GM19023 (cell line): ENCODE measurements at regions not wholly inside any gene's neighbourhood (a gene's known extent, or its start where the extent isn't known, plus 50 kb on each side); places are given as distances from the start of the nearest gene placed in this dataset.
"Not testable (repeated sequence)": the region's sequence is repeated elsewhere in the genome, so short reads cannot be mapped to it uniquely, and the experiment has no call there.

Source experiments
- ATAC-seq: cut with Tn5 transposase; IDR thresholded peaks from one replicate; pipeline ENCODE4 v1.9.1; 2021; ENCODE audit warnings: mild to moderate bottlenecking, moderate library complexity; ENCODE audit not compliant: unreplicated experiment

GRCh38 chr5:92836855-92837755 is 743.9 kb downstream of the NR2F1-AS1 start:
- no peak for ATAC-seq

- ATAC-seq: no peak
These were observed 745.3 kb downstream of the NR2F1-AS1 start for GRCh38 chr5:92835712-92836111.

GRCh38 chr5:92823551-92823950 is 757.5 kb downstream of the NR2F1-AS1 start:
- not testable (repeated sequence) for ATAC-seq

GRCh38 chr5:92822183-92822582 is 758.8 kb downstream of the NR2F1-AS1 start:
- ATAC-seq: no peak

GRCh38 chr5:92809855-92810465 is 771.1 kb downstream of the NR2F1-AS1 start:
- ATAC-seq: no peak

- ATAC-seq: no peak
These were observed 772.5 kb downstream of the NR2F1-AS1 start for GRCh38 chr5:92808474-92808873.

GRCh38 chr5:92807085-92807484 is 773.9 kb downstream of the NR2F1-AS1 start:
- ATAC-seq: no peak

GRCh38 chr5:92805446-92805845 is 775.6 kb downstream of the NR2F1-AS1 start:
- ATAC-seq: no peak

GRCh38 chr5:92801911-92802310 is 779.1 kb downstream of the NR2F1-AS1 start:
- no peak for ATAC-seq

- ATAC-seq: no peak
These were observed 780.7 kb downstream of the NR2F1-AS1 start for GRCh38 chr5:92800365-92800764.

- ATAC-seq: no peak
These were observed 785.4 kb downstream of the NR2F1-AS1 start for GRCh38 chr5:92795633-92796032.

GRCh38 chr5:92780057-92780456 is 801.0 kb downstream of the NR2F1-AS1 start:
- ATAC-seq: no peak

- ATAC-seq: no peak
These were observed 801.5 kb downstream of the NR2F1-AS1 start for GRCh38 chr5:92779536-92779935.

GRCh38 chr5:92778261-92778660 is 802.8 kb downstream of the NR2F1-AS1 start:
- no peak for ATAC-seq

GRCh38 chr5:92777421-92777820 is 803.6 kb downstream of the NR2F1-AS1 start:
- no peak for ATAC-seq

- no peak for ATAC-seq
These were observed 805.1 kb downstream of the NR2F1-AS1 start for GRCh38 chr5:92775711-92776615.

GRCh38 chr5:92769978-92770377 is 811.0 kb downstream of the NR2F1-AS1 start:
- no peak for ATAC-seq

- ATAC-seq: no peak
These were observed 819.4 kb downstream of the NR2F1-AS1 start for GRCh38 chr5:92761585-92761984.

GRCh38 chr5:92760550-92760949 is 820.5 kb downstream of the NR2F1-AS1 start:
- ATAC-seq: no peak

GRCh38 chr5:92758552-92758951 is 822.5 kb downstream of the NR2F1-AS1 start:
- ATAC-seq: no peak

GRCh38 chr5:92749943-92750342 is 831.1 kb downstream of the NR2F1-AS1 start:
- no peak for ATAC-seq
